GM12873 (cell line): ENCODE measurements at regions not wholly inside any gene's neighbourhood (a gene's known extent, or its start where the extent isn't known, plus 50 kb on each side); places are given as distances from the start of the nearest gene placed in this dataset.

Source experiments
- TF ChIP-seq, protein P1 (sequence below): IDR thresholded peaks from 2 replicates; pipeline ENCODE4 v1.5.1; 2012; ENCODE audit warnings: low read depth, mild to moderate bottlenecking, moderate library complexity, low read length, control low read depth; ENCODE audit not compliant: insufficient read depth; ENCODE audit errors: missing control alignments

DNA sequence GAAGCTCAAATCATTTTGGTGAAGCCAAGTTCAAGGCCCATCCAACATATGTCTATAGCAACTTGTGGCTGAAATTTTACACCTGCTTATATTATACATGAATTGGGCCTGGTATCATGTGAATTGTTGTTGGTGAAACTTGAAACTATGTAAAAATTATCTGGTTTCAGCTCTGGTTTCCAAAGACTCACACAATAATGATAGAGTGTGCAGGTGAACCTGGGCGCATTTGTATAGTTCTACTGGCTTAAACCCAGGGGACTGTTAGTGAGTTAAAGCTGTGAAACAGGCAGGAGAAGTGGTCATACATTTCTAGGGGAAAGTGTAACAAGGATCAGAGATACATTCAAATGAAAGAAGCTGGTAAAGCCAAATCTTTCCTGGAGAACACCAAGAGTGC, 627.3 kb downstream of the METTL15 start:
- TF ChIP-seq, protein P1, sequence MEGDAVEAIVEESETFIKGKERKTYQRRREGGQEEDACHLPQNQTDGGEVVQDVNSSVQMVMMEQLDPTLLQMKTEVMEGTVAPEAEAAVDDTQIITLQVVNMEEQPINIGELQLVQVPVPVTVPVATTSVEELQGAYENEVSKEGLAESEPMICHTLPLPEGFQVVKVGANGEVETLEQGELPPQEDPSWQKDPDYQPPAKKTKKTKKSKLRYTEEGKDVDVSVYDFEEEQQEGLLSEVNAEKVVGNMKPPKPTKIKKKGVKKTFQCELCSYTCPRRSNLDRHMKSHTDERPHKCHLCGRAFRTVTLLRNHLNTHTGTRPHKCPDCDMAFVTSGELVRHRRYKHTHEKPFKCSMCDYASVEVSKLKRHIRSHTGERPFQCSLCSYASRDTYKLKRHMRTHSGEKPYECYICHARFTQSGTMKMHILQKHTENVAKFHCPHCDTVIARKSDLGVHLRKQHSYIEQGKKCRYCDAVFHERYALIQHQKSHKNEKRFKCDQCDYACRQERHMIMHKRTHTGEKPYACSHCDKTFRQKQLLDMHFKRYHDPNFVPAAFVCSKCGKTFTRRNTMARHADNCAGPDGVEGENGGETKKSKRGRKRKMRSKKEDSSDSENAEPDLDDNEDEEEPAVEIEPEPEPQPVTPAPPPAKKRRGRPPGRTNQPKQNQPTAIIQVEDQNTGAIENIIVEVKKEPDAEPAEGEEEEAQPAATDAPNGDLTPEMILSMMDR: no peak

DNA sequence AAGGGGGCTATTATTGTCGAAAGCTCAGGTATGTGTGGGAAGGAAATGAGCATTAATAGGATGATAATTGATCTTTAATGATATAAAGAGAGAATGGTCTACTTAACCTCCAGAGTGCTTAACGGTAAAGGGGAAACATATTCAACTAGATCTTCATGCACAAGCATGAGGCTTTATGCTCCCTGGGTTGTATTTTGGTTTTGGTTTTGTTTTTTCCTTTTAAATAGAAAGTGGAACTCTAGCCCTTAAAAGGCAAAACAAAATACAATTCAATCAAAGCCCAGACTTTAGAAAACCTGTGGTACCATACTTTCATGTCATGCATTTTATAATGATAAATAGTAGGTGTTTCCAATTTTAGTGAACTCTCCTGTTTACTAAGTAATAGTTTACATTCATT, 622.7 kb downstream of the METTL15 start:
- TF ChIP-seq, protein P1: no peak

DNA sequence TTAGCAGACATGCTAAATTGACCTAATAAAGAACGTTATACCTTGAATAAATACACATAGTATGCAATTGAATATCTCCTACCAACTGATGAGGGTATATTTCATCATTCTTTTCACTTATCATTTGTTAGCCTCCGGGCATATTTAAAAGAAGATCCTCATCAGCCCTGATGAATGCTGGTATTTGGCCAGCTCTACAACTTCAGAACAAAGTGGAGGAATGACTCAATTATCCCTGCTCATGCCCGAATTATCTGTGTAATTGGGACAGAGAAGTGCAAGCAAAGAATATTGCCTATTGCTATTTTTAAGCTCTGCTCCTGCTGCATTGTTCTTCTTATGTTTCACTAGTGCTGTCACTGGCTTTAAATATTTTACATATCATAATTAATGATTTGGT, 622.1 kb downstream of the METTL15 start:
- TF ChIP-seq, protein P1: no peak

DNA sequence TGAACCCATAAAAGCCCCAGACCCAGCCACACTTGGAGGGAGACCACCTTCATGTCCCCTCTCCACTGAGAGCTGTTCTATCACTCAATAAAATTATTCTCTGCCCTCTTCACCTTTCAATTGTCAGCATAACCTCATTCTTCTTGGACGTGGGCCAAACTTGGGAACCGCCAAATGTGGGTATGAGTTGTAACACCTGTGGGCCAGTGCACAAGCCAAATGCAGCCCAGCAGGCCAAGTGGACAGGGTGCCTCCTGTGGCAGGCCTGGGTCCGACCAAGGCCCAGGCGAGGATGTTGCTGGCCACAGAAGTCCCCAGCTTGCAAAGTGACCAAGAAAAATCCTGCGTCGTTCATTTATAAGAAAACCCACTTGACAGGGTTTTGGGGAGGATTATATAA, 621.2 kb downstream of the METTL15 start:
- TF ChIP-seq, protein P1: no peak

DNA sequence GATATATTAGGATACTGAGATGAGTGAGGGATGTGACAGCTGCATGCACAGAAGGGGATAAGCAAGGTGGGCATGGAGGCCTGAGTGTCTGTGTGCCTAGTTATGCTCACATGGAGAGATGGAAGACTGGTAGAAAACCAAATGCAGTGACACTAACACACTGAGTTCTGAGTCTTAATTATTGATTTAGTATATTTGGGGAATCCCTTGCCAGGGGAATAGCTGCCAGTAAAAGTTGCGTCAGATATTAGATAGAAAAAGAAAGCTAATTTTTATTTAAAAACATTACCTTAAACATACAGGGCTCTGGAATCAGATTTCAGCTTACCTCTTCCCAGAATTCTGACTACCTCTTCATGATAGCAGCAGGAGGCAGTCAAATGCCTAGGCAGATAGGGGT, 620.5 kb downstream of the METTL15 start:
- TF ChIP-seq, protein P1: no peak

DNA sequence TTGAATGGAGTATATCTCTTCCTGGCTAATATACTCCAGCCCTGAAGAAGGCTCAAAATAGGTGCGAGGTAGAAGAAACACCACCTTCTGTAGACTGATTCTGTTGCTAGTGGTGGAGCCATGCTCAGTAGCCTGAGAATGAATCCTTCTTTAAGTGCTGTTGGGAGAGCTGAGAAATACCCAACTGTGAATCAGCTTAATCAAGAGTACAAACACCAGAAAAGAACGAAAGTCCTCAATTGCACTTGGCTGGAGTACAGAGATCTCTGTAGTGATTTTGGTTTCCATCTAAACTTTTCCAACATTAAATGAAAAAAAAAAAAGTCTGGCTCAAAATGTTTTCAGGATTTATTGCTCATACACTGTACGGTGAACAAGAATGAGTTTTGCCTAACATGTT, 619.1 kb downstream of the METTL15 start:
- TF ChIP-seq, protein P1: no peak

DNA sequence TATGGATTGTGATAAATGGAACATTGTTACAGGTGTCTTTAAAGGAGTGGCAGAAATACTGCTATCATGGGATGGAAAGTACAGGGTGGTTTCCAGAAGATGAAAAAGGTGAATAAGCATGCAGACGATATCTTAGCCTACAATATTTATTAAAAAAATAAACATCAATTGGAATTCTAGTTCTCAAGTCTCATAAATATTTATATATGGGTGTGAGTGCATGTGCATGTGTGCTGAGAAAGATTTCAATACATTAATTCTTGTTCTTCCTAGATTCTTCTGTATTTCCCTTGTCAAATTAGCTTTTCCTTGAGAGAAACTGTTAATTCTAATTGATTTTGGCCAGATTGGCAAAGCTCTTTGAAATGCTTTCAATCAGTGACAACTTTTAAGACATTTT, 618.2 kb downstream of the METTL15 start:
- TF ChIP-seq, protein P1: no peak
